SK-N-MC (cell line): ENCODE measurements at regions not wholly inside any gene's neighbourhood (a gene's known extent, or its start where the extent isn't known, plus 50 kb on each side); places are given as distances from the start of the nearest gene placed in this dataset.

Experiments
- EZH2 ChIP-seq: fragments of 200-600 bp; sonication (generic); IDR thresholded peaks from one replicate; pipeline ENCODE4 v1.6.1; 2017; ENCODE audit warnings: antibody characterized with exemption
- POLR2AphosphoS5 ChIP-seq: IDR thresholded peaks from 2 replicates; pipeline ENCODE4 v1.6.1; 2012; ENCODE audit warnings: mild to moderate bottlenecking, low read depth, low read length, borderline replicate concordance

- TF ChIP-seq POLR2AphosphoS5 (no peak), EZH2 (no peak)
Observed at GRCh38 chr10:55137063-55137462, 336.0 kb upstream of the PCDH15 start.
